Keratinocyte (primary cell): ENCODE measurements at regions not wholly inside any gene's neighbourhood (a gene's known extent, or its start where the extent isn't known, plus 50 kb on each side); places are given as distances from the start of the nearest gene placed in this dataset.
A peak's percentile ranks its signal among the peaks of the same experiment; 100 is the strongest.

ENCODE experiments used
- DNase-seq: peaks from one replicate; pipeline ENCODE4 v3.0.0-alpha.2; 2011; ENCODE audit warnings: low read depth, missing footprints, low spot score
- FAIRE-seq: peaks from 2 replicates; lab custom pipeline; 2011; peaks lifted over from hg19 to GRCh38; lab: Jason Lieb, UNC
- H2AFZ ChIP-seq: 2 replicates; pipeline ENCODE4 v1.6.0; 2012; ENCODE audit warnings: low read length, control low read depth, inconsistent platforms; ENCODE audit not compliant: control insufficient read depth
- H3K27ac ChIP-seq: 2 replicates; pipeline ENCODE4 v1.5.1; 2011; ENCODE audit warnings: low read length; ENCODE audit not compliant: control insufficient read depth, insufficient read depth
- H3K27me3 ChIP-seq: 3 replicates; pipeline ENCODE4 v1.6.0; 2011; ENCODE audit warnings: low read length; ENCODE audit not compliant: control insufficient read depth, insufficient read depth; ENCODE audit errors: extremely low read depth
- H3K36me3 ChIP-seq, 2 experiments: 2 replicates in 1 of 2; 3 replicates in 1 of 2; pipeline ENCODE4 v1.5.1; 2011; ENCODE audit warnings: low read length in 2 of 2, mild to moderate bottlenecking in 1 of 2; ENCODE audit not compliant: control insufficient read depth in 2 of 2, insufficient read depth in 2 of 2; ENCODE audit errors: extremely low read depth in 1 of 2
- H3K4me1 ChIP-seq: 3 replicates; pipeline ENCODE4 v1.5.1; 2011; ENCODE audit warnings: low read length; ENCODE audit not compliant: control insufficient read depth, insufficient read depth; ENCODE audit errors: extremely low read depth
- H3K4me2 ChIP-seq: 3 replicates; pipeline ENCODE4 v1.6.0; 2011; ENCODE audit warnings: low read depth, low read length; ENCODE audit not compliant: control insufficient read depth, insufficient read depth; ENCODE audit errors: extremely low read depth
- H3K4me3 ChIP-seq, 3 experiments: fragments of 200-600 bp in 1 of 3; sonication (generic) in 1 of 3; 2 replicates in 2 of 3; 3 replicates in 1 of 3; pipeline ENCODE4 v1.5.1; 2011 to 2016; ENCODE audit warnings: low read length in 3 of 3, mild to moderate bottlenecking in 3 of 3, control low read depth in 2 of 3, inconsistent platforms in 1 of 3, low read depth in 1 of 3, mixed read lengths in 1 of 3, mixed run types in 1 of 3, moderate library complexity in 1 of 3; ENCODE audit not compliant: control insufficient read depth in 2 of 3, insufficient read depth in 2 of 3; ENCODE audit errors: extremely low read depth in 1 of 3
- H3K79me2 ChIP-seq: 2 replicates; pipeline ENCODE4 v1.6.0; 2012; ENCODE audit warnings: low read length; ENCODE audit not compliant: control insufficient read depth, insufficient read depth
- H3K9ac ChIP-seq: 3 replicates; pipeline ENCODE4 v1.6.0; 2011; ENCODE audit warnings: low read length; ENCODE audit not compliant: control insufficient read depth, insufficient read depth; ENCODE audit errors: extremely low read depth
- H3K9me1 ChIP-seq: 3 replicates; pipeline ENCODE4 v1.6.0; 2011; ENCODE audit warnings: low read length; ENCODE audit not compliant: control insufficient read depth, insufficient read depth; ENCODE audit errors: extremely low read depth
- H3K9me3 ChIP-seq: 2 replicates; pipeline ENCODE4 v1.5.1; 2012; ENCODE audit warnings: low read depth, low read length; ENCODE audit not compliant: control insufficient read depth
- H4K20me1 ChIP-seq: 3 replicates; pipeline ENCODE4 v1.6.0; 2011; ENCODE audit warnings: low read length; ENCODE audit not compliant: control insufficient read depth, insufficient read depth; ENCODE audit errors: extremely low read depth
- EZH2 ChIP-seq: IDR thresholded peaks from one replicate; pipeline ENCODE4 v1.6.1; 2012; ENCODE audit warnings: inconsistent platforms, mild to moderate bottlenecking, low read length, moderate library complexity
- dilution Hi-C: fragments of 300-500 bp; cut with MboI; formaldehyde crosslinking; loops from one replicate; pipeline ENCODE4 v1.7.0; 2020; ENCODE audit warnings: low sequenced_read_pairs; ENCODE audit not compliant: extremely low pct_ligation_motif_present
- TF ChIP-seq, protein P1 (sequence below), 3 experiments: IDR thresholded peaks in 1 of 3; conservative IDR thresholded peaks in 1 of 3; optimal IDR thresholded peaks in 1 of 3; 2 replicates in 2 of 3; 3 replicates in 1 of 3; pipeline versions ENCODE3 to v1.5.1; 2011; ENCODE audit warnings: low read length in 3 of 3, mild to moderate bottlenecking in 3 of 3, moderate library complexity in 2 of 3, control low read depth in 1 of 3, inconsistent platforms in 1 of 3; ENCODE audit not compliant: insufficient read depth in 2 of 3; ENCODE audit errors: extremely low read depth in 1 of 3

DNA sequence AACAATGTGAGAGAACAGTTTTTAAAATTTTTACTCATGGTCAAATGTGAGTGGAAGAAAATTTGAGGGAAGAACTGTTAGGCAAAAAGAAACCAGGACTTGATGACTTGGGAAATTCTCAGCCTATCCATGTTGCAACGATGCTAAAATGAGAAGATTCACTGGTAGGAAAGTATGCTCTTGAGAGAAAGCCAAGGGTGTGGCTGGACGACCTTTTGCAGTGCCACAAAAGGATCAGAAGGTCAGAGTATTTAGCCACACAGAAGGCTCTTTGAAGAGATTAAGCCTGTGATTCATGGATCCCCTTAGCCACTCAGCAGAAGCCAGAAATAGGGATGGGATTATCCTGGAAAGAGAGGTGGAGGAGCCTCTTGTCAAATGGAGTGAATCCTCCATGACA, 336.8 kb downstream of the LRIG3 start:
- no peaks in the 10 kb centered on the region for H3K27me3 ChIP-seq
- H3K79me2 ChIP-seq = no peaks in the 10 kb centered on the region
- dilution Hi-C loops = no loop called here
- TF ChIP-seq EZH2 = no peak
- TF ChIP-seq, protein P1, sequence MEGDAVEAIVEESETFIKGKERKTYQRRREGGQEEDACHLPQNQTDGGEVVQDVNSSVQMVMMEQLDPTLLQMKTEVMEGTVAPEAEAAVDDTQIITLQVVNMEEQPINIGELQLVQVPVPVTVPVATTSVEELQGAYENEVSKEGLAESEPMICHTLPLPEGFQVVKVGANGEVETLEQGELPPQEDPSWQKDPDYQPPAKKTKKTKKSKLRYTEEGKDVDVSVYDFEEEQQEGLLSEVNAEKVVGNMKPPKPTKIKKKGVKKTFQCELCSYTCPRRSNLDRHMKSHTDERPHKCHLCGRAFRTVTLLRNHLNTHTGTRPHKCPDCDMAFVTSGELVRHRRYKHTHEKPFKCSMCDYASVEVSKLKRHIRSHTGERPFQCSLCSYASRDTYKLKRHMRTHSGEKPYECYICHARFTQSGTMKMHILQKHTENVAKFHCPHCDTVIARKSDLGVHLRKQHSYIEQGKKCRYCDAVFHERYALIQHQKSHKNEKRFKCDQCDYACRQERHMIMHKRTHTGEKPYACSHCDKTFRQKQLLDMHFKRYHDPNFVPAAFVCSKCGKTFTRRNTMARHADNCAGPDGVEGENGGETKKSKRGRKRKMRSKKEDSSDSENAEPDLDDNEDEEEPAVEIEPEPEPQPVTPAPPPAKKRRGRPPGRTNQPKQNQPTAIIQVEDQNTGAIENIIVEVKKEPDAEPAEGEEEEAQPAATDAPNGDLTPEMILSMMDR (optimal IDR thresholded peaks at IDR 0.05 in 1 of 3, IDR thresholded peaks at IDR 0.05 in 1 of 3, conservative IDR thresholded peaks at IDR 0.05 in 1 of 3; ENCODE audit: extremely low read depth in 1 of 3, insufficient read depth in 2 of 3, low read length in 3 of 3) = no peak
- no peak overlapping the region for H2AFZ ChIP-seq
- no peak overlapping the region for H3K4me2 ChIP-seq
- no peaks in the 10 kb centered on the region for H3K4me1 ChIP-seq
- no peaks in the 10 kb centered on the region for H4K20me1 ChIP-seq
- no peak overlapping the region for H3K4me3 ChIP-seq
- no peak for FAIRE-seq
- no peak overlapping the region for H3K27ac ChIP-seq
- DNase-seq = no peak
- no peaks in the 10 kb centered on the region for H3K36me3 ChIP-seq
- H3K9me1 ChIP-seq = no peaks in the 10 kb centered on the region
- H3K9me3 ChIP-seq = no peaks in the 10 kb centered on the region
- no peak overlapping the region for H3K9ac ChIP-seq

DNA sequence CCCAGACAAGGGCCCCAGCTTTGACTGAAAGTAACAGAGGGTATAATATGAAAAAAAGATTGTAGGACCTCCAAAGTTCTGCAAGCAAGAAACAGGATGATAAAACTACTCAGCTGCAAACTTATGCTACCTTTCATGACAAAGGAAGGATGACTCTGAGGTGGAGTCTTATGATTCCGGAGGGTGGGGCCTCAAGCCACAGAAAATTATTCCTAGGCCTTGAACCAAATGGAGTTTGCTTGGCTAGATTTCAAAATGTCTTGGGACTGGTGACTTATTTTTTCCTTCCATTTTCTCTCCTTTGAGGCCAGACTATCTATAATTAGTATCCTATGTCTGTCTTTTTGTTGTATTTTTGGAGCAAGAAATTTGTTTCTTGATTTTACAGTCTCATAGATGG, 336.4 kb downstream of the LRIG3 start:
- no peak for DNase-seq
- Histone ChIP-seq H3K9me3 (no peaks in the 10 kb centered on the region), H3K27me3 (no peaks in the 10 kb centered on the region), H3K27ac (no peak overlapping the region), H3K36me3 (no peaks in the 10 kb centered on the region), H3K79me2 (no peaks in the 10 kb centered on the region), H3K4me2 (no peak overlapping the region), H3K9me1 (no peaks in the 10 kb centered on the region), H4K20me1 (no peaks in the 10 kb centered on the region), H2AFZ (no peak overlapping the region), H3K4me3 (no peak overlapping the region), H3K9ac (no peak overlapping the region), H3K4me1 (no peaks in the 10 kb centered on the region)
- no peak for TF ChIP-seq EZH2
- TF ChIP-seq, protein P1 (optimal IDR thresholded peaks at IDR 0.05 in 1 of 3, IDR thresholded peaks at IDR 0.05 in 1 of 3, conservative IDR thresholded peaks at IDR 0.05 in 1 of 3; ENCODE audit: extremely low read depth in 1 of 3, insufficient read depth in 2 of 3, low read length in 3 of 3) = no peak
- dilution Hi-C loops = no loop called here
- peak; percentile 26 for FAIRE-seq
